GM12892 (cell line): ENCODE measurements at regions not wholly inside any gene's neighbourhood (a gene's known extent, or its start where the extent isn't known, plus 50 kb on each side); places are given as distances from the start of the nearest gene placed in this dataset.

Experiments used
- POLR2A ChIP-seq: IDR thresholded peaks from 2 replicates; pipeline ENCODE4 v1.6.1; 2011; ENCODE audit warnings: low read depth, low read length, control low read depth
- POLR2AphosphoS5 ChIP-seq: IDR thresholded peaks from 2 replicates; pipeline ENCODE4 v1.6.1; 2011; ENCODE audit warnings: low read depth, low read length, control low read depth

- TF ChIP-seq POLR2AphosphoS5 (no peak), POLR2A (no peak)
Observed at GRCh38 chr7:4436361-4436895, 245.7 kb upstream of the FOXK1 start.
